Brain pericyte (primary cell): ENCODE measurements at regions not wholly inside any gene's neighbourhood (a gene's known extent, or its start where the extent isn't known, plus 50 kb on each side); places are given as distances from the start of the nearest gene placed in this dataset.

Source experiments
- DNase-seq: peaks from one replicate; pipeline ENCODE4 v3.0.0-alpha.2; 2012; ENCODE audit warnings: low read depth, low spot score

DNA sequence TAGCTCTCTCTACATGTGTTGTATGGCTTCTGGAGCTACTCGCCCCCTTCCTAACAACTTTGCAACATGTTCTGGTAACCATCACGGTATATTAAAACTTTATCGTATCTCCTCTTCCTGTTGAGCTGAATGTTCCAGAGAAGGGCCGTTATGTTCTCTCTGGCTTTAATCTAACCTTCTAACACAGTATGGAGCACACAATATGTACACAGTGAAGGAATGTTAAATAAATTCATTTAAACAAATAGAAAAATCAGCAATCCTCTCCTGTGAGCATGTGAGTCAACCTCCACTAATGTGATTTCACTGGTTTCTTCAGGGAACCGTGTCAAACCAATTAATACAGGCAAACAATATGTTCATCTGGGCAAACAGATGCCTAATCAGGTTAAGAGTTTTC lies 319.5 kb upstream of the OR4E1 start:
- DNase-seq = no peak

DNA sequence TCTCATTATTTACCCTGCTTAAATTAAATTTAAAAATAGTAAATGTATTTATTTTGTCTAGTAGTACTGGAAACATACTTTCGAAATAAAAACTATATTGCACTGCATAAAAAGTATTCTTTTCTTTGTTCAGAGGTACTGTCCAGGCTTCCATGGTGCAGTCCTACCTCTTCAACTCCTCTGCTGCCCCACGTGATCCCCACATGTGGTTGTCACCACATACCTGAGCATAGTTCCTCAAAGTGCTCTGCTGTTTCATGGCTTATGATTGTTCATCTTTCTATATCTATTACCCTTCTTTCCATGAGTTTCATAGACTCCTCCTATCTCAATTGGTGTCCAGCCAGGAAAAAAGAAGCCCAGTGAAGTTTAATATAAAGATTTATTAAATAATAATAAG lies 317.5 kb upstream of the OR4E1 start:
- DNase-seq = no peak

DNA sequence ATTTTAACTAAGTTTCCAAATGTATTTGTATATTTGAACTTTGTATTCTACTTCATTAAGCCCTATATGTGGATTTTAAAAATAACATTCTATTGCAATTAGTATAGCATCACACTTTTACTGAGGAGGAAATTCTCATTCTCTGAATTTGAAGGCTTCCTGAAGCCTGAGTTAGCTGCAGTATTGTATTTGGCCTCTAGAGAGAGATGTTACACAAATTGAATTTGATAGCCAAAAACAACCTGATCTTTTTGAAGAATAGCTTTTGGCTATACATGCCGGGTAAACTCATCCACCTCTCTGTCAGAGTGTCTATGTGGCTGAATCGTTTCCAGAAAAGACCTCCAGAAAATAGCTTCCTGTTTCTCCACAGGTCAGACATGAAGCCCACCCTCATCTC lies 316.5 kb upstream of the OR4E1 start:
- no peak for DNase-seq

DNA sequence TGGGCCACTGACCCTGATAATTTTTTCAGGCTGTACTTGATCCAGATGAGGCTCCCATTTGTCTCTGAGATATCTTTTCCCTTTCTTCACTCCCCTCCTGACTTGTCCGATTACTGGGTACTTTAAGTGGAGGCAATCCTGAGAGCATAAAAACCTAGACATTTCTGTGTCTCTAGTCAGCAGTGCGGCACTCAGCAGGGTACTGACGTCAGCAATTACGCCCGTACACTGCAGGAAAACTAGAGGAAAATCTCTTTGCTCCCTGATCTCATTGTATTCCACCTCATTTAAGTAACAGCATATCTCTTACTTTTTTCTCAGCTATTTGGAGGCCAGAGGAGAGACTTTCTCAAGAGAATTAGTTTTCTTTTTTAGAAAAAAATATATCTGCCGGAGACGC lies 315.5 kb upstream of the OR4E1 start:
- DNase-seq = no peak

- DNase-seq = no peak
Observed at GRCh38 chr14:21988413-21988812, 314.8 kb upstream of the OR4E1 start.

- DNase-seq = no peak
Observed at GRCh38 chr14:21987937-21988336, 314.3 kb upstream of the OR4E1 start.

- no peak for DNase-seq
Observed at GRCh38 chr14:21985081-21985480, 311.5 kb upstream of the OR4E1 start.

GRCh38 chr14:21978999-21979314 lies 305.3 kb upstream of the OR4E1 start:
- no peak for DNase-seq

DNA sequence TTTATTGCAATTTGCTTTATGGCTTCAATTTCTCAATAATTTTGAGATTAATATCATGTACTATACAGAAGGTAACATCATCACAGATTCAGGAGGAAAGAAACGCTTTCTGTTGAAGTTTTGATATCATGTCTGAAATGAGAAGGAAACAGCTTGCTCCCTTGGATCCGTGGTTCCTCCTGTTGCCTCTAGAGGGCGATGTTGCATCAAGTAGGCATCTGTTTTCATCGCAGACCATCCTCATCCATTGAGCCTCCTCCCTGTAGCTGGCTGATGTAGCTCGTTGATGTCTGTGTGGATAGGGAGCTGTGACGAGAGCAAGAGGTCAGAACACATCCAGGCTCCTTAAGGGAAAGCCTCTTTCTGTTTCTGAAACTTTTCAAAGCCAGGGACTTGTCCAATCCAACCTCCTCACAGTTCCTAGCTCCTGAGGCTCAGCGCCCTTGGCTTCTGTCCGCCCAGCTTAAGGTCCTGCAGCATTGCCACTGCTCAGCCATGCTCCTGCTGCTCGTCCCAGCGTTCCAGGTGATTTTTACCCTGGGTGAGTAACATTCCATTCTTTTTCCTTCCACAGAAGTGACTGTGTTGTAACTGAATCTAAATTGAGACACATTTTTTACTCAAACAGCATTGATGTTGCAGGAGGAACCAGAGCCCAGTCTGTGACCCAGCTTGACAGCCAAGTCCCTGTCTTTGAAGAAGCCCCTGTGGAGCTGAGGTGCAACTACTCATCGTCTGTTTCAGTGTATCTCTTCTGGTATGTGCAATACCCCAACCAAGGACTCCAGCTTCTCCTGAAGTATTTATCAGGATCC lies 304.8 kb upstream of the OR4E1 start:
- no peak for DNase-seq

GRCh38 chr14:21974741-21975140 lies 301.1 kb upstream of the OR4E1 start:
- DNase-seq = no peak

DNA sequence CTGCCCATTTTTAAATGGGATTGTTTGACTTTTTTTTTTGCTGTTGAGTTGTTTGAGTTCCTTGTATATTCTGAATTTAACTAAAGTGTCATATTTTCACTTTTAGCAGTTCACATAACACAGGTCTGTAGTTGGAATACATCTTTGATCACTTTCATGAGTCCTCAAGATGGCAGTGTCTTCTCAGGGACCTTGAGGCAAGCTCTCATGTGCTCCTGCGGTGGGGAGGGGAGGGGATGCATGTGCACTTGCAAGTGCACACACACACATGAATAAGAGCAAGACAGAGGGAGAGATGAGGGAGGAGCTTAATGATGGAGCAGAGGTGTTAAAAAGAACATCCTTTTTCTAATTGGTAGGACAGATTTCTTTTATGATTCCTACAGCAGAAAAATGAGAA lies 291.4 kb upstream of the OR4E1 start:
- DNase-seq = no peak

DNA sequence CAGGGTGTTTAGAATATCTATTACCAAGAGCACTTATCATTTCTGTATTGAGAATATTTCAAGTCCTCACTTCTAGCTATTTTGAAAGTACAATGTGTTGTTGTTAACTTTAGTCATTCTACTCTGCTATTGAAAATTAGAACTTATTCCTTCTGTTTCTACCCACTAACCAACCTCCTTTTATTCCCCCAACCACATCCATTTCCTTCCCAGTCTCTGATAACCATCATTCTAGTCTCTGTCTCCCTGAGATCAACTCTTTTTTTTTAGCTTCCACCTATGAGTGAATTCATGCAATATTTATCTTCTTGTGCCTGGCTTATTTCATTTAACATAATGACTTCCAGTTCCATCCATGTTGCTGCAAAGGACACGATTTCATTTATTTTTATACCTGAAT lies 290.6 kb upstream of the OR4E1 start:
- no peak for DNase-seq

- no peak for DNase-seq
Observed at GRCh38 chr14:21960636-21961035, 287.0 kb upstream of the OR4E1 start.

- no peak for DNase-seq
Observed at GRCh38 chr14:21941885-21942284, 268.3 kb upstream of the OR4E1 start.

DNA sequence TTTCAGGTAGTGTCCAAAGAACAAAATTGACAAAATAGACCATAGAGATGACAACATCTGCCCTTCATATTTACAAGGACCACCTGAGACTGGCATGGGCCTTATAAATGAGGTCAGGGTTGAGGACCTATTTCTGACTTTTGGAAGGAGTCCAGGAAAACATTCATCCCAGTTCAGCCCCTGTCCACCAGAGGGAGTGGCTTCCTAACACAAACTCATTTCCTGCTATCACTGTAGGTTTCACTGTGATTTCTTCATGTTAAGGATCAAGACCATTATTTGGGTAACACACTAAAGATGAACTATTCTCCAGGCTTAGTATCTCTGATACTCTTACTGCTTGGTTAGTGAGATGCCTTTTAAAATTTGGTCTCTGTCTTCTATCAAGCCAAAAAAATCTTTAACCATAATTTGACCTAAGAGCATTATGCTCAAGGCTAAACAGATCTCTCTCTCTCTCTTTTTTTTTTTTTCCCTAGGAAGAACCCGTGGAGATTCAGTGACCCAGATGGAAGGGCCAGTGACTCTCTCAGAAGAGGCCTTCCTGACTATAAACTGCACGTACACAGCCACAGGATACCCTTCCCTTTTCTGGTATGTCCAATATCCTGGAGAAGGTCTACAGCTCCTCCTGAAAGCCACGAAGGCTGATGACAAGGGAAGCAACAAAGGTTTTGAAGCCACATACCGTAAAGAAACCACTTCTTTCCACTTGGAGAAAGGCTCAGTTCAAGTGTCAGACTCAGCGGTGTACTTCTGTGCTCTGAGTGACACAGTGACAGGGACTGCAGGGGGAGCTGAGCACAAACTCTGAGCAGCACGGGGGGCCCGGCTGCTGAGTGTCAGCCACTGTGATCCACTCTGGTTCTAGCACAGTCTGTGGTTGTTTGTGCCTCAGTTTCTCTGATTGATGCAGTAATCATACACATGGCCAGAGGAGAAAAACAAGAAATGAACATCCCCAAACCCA lies 267.6 kb upstream of the OR4E1 start:
- DNase-seq = no peak

DNA sequence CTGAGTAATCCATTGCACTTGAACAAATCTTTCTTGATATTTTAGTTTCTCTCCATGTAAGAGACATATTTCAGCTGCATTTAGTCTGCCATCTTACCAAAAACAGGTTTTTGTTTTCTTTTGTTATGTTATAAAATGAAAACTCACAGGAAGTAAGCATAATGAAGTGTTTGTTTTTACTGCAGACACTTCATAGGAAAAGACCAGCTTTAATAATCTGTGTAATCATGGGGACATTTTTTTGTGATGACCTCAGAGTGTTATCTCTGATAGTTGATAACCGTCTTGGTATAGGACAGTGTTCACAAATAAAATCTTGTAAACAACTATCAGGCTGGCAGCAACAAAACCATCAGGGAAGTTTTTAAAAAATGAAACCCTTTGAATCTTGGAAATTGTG lies 266.2 kb upstream of the OR4E1 start:
- no peak for DNase-seq

DNA sequence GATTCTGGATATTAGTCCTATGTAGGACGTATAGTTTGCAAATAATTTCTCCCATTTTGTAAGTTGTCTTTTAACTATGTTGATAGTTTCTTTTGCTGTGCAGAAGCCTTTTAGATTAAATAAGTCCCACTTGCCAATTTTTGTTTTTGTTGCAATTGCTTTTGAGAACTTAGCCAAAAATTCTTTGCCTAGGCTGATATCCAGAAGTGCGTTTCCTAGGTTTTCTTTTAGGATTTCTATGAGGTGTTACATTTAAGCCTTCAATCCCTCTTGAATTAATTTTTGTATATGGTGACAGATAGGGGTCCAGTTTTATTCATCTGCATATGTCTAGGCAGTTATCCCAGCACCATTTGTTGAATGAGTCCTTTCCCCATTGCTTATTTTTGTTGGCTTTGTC lies 264.4 kb upstream of the OR4E1 start:
- DNase-seq = no peak

DNA sequence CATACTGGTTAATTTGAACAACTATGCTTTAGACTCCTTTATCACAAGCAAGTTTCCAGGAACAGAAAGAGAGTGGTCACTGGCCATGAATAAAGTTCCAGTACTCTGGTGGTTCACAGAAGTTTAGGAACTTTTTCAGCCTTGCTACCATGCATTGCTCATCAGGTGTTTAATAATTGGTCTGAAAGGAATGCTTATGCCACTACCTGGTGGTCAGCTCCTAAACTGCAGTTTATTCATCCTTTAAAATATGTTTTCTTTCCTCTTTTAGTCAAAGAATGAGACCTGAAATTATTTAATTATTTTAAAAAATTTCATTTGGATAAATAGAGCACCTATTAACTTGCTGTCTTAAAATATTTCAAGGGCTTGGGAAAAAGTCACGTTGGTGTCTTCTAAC lies 260.1 kb upstream of the OR4E1 start:
- no peak for DNase-seq

GRCh38 chr14:21924479-21924878 lies 250.9 kb upstream of the OR4E1 start:
- DNase-seq = no peak

DNA sequence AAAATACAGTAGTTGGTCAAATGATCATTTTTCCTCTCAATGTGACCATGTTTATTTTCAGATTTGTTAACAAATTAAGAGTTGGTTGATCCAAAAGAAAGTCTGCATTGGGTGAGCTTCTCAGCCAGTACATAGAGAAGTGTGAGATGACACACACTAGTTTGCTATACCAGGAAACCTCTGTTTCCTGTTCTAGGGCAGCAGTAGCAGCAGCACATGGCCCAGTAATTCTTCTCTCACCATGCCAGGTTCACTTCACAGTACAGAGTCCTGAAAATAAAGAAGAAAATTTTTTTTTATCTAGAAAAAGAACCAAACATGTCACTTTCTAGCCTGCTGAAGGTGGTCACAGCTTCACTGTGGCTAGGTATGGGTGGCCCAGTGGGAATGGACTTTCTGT lies 250.2 kb upstream of the OR4E1 start:
- no peak for DNase-seq

GRCh38 chr14:21921453-21921852 lies 247.8 kb upstream of the OR4E1 start:
- DNase-seq = no peak

- DNase-seq = peak; percentile 15
Observed at GRCh38 chr14:21917699-21918436, 244.2 kb upstream of the OR4E1 start.
